ENCODE measurements at regions not wholly inside any gene's neighbourhood (a gene's known extent, or its start where the extent isn't known, plus 50 kb on each side); places are given as distances from the start of the nearest gene placed in this dataset.

DNA sequence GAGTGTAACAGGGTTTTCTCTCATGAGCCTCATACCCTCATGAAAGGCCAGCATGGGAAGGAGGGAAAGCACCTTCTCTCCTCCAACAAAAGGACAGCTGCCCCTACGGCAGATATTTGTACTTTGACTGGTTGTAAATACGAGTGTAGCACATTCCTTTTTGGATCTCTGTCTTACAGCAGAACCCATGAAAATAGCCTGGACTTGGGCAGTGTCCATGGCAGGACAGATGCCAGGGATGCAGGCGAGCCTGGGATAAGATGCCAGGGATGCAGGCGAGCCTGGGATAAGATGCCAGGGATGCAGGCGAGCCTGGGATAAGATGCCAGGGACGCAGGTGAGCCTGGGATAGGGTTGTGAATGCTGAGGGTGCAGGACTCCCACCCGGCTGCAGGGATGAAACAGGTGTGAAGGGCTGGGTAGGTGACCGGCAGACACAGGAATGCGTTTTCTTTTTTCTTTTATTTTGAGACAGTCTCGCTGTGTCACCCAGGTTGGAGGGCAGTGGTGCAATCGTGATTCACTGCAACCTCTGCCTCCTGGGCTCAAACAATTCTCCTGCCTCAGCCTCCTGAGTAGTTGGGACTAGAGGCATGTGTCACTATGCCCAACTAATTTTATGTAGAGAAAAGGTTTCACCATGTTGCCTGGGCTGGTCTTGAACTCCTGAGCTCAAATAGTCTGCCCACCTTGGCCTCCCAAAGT, 120.0 kb downstream of the BEGAIN start:
- no peak for TF ChIP-seq TARDBP (IDR thresholded peaks at IDR 0.05)
- no peak for TF ChIP-seq ARNT (IDR thresholded peaks at IDR 0.05)
- TF ChIP-seq FOXK2 (IDR thresholded peaks at IDR 0.05) = no peak
- no peak for TF ChIP-seq SP1 (IDR thresholded peaks at IDR 0.05)
- no peak for TF ChIP-seq SUZ12 (IDR thresholded peaks at IDR 0.05)

Data from HEK293T (cell line).